H9 (cell line): ENCODE measurements at regions not wholly inside any gene's neighbourhood (a gene's known extent, or its start where the extent isn't known, plus 50 kb on each side); places are given as distances from the start of the nearest gene placed in this dataset.

Experiments
- DNase-seq: peaks from one replicate; pipeline ENCODE4 v3.0.0-alpha.2; 2017
- H2AFZ ChIP-seq: one replicate; pipeline ENCODE4 v1.6.1; 2013; ENCODE audit warnings: mild to moderate bottlenecking, low read length, control low read depth, moderate library complexity
- H2AK5ac ChIP-seq: 2 replicates; pipeline ENCODE4 v1.6.1; 2013; ENCODE audit warnings: low read length, control low read depth, mixed read lengths; ENCODE audit not compliant: insufficient read length
- H2BK120ac ChIP-seq: one replicate; pipeline ENCODE4 v1.6.1; 2013; ENCODE audit warnings: low read depth, mild to moderate bottlenecking, low read length, control low read depth, inconsistent platforms; ENCODE audit not compliant: poor library complexity, severe bottlenecking
- H2BK12ac ChIP-seq: 2 replicates; pipeline ENCODE4 v1.6.1; 2013; ENCODE audit warnings: low read length, control low read depth, mixed read lengths, low read depth; ENCODE audit not compliant: insufficient read length
- H2BK15ac ChIP-seq: 2 replicates; pipeline ENCODE4 v1.6.1; 2013; ENCODE audit warnings: low read depth, low read length, control low read depth
- H2BK20ac ChIP-seq: one replicate; pipeline ENCODE4 v1.6.1; 2013; ENCODE audit warnings: low read depth, mild to moderate bottlenecking, low read length, control low read depth, inconsistent platforms; ENCODE audit not compliant: poor library complexity, severe bottlenecking
- H2BK5ac ChIP-seq: 2 replicates; pipeline ENCODE4 v1.6.1; 2013; ENCODE audit warnings: low read length, control low read depth, mixed read lengths; ENCODE audit not compliant: insufficient read length
- H3K14ac ChIP-seq: 2 replicates; pipeline ENCODE4 v1.6.1; 2013; ENCODE audit warnings: low read length, control low read depth; ENCODE audit not compliant: insufficient read depth
- H3K18ac ChIP-seq: 2 replicates; pipeline ENCODE4 v1.6.1; 2013; ENCODE audit warnings: low read depth, mild to moderate bottlenecking, mixed read lengths, low read length, control low read depth; ENCODE audit not compliant: insufficient read length
- H3K23ac ChIP-seq: 2 replicates; pipeline ENCODE4 v1.6.1; 2013; ENCODE audit warnings: low read length, control low read depth, mixed read lengths, low read depth; ENCODE audit not compliant: insufficient read length
- H3K23me2 ChIP-seq: 2 replicates; pipeline ENCODE4 v1.6.1; 2013; ENCODE audit warnings: low read depth, mild to moderate bottlenecking, mixed read lengths, low read length, control low read depth; ENCODE audit not compliant: insufficient read length, poor library complexity, severe bottlenecking
- H3K27ac ChIP-seq: 2 replicates; pipeline ENCODE4 v1.5.1; 2013; ENCODE audit warnings: low read length, control low read depth, mixed read lengths, low read depth; ENCODE audit not compliant: insufficient read length
- H3K27me3 ChIP-seq: 2 replicates; pipeline ENCODE4 v1.6.1; 2013; ENCODE audit warnings: low read length, control low read depth, inconsistent platforms; ENCODE audit not compliant: insufficient read depth
- H3K4ac ChIP-seq: 2 replicates; pipeline ENCODE4 v1.6.1; 2013; ENCODE audit warnings: low read depth, mild to moderate bottlenecking, control low read depth, inconsistent platforms, low read length, moderate library complexity
- H3K4me1 ChIP-seq: 2 replicates; pipeline ENCODE4 v1.6.1; 2013; ENCODE audit warnings: low read length, control low read depth, inconsistent platforms; ENCODE audit not compliant: insufficient read depth
- H3K4me2 ChIP-seq: 2 replicates; pipeline ENCODE4 v1.6.1; 2013; ENCODE audit warnings: low read length, control low read depth, mixed read lengths; ENCODE audit not compliant: insufficient read length, insufficient read depth
- H3K56ac ChIP-seq: 2 replicates; pipeline ENCODE4 v1.6.1; 2013; ENCODE audit warnings: low read depth, mild to moderate bottlenecking, mixed read lengths, low read length, control low read depth; ENCODE audit not compliant: insufficient read length
- H3K79me1 ChIP-seq: 2 replicates; pipeline ENCODE4 v1.6.1; 2013; ENCODE audit warnings: low read depth, mild to moderate bottlenecking, moderate library complexity, low read length, control low read depth, inconsistent platforms; ENCODE audit not compliant: insufficient read depth, poor library complexity, severe bottlenecking
- H3K79me2 ChIP-seq: 2 replicates; pipeline ENCODE4 v1.6.1; 2013; ENCODE audit warnings: low read length, control low read depth, inconsistent platforms; ENCODE audit not compliant: insufficient read depth
- H3K9ac ChIP-seq: 2 replicates; pipeline ENCODE4 v1.6.1; 2013; ENCODE audit warnings: low read length, control low read depth, mixed read lengths; ENCODE audit not compliant: insufficient read length; ENCODE audit errors: extremely low read depth
- H3K9me3 ChIP-seq: one replicate; pipeline ENCODE4 v1.6.1; 2013; ENCODE audit warnings: low read depth, low read length, inconsistent platforms; ENCODE audit not compliant: control insufficient read depth
- H3T11ph ChIP-seq: one replicate; pipeline ENCODE4 v1.6.1; 2013; ENCODE audit warnings: mild to moderate bottlenecking, low read length, control low read depth, inconsistent platforms
- H4K20me1 ChIP-seq: one replicate; pipeline ENCODE4 v1.6.1; 2013; ENCODE audit not compliant: control insufficient read depth, insufficient read length, insufficient read depth
- H4K5ac ChIP-seq: 2 replicates; pipeline ENCODE4 v1.6.1; 2013; ENCODE audit warnings: low read depth, mild to moderate bottlenecking, mixed read lengths, low read length, control low read depth; ENCODE audit not compliant: insufficient read length
- H4K8ac ChIP-seq: replicated peaks from 2 replicates; pipeline ENCODE4 v1.6.1; 2013; ENCODE audit warnings: low read length, control low read depth, mixed read lengths, low read depth; ENCODE audit not compliant: insufficient read length
- H4K91ac ChIP-seq: 2 replicates; pipeline ENCODE4 v1.6.1; 2013; ENCODE audit warnings: low read depth, mild to moderate bottlenecking, moderate library complexity, mixed read lengths, low read length, control low read depth; ENCODE audit not compliant: insufficient read length
- H3K27ac Mint-ChIP-seq, 3 experiments: 2 replicates in 2 of 3; 3 replicates in 1 of 3; pipeline ENCODE4 v1.8.0; 2020 to 2021; ENCODE audit warnings: mixed read lengths in 3 of 3, mild to moderate bottlenecking in 1 of 3, moderate library complexity in 1 of 3
- H3K27me3 Mint-ChIP-seq: 2 replicates; pipeline ENCODE4 v1.8.0; 2021; ENCODE audit warnings: low read depth, mild to moderate bottlenecking, moderate library complexity, mixed read lengths
- H3K36me3 Mint-ChIP-seq, 3 experiments: 2 replicates in 2 of 3; 3 replicates in 1 of 3; pipeline ENCODE4 v1.8.0; 2020 to 2021; ENCODE audit warnings: low read depth in 3 of 3, mixed read lengths in 3 of 3; ENCODE audit not compliant: insufficient read depth in 1 of 3
- H3K4me1 Mint-ChIP-seq, 2 experiments: 2 replicates each; pipeline ENCODE4 v1.8.0; 2020; ENCODE audit warnings: mixed read lengths in 2 of 2
- H3K4me3 Mint-ChIP-seq, 2 experiments: 2 replicates in 1 of 2; 3 replicates in 1 of 2; pipeline ENCODE4 v1.8.0; 2020 to 2021; ENCODE audit warnings: mild to moderate bottlenecking in 2 of 2, mixed read lengths in 2 of 2, moderate library complexity in 1 of 2
- H3K9me3 Mint-ChIP-seq, 2 experiments: 2 replicates in 1 of 2; 3 replicates in 1 of 2; pipeline ENCODE4 v1.8.0; 2020; ENCODE audit warnings: mild to moderate bottlenecking in 2 of 2, mixed read lengths in 2 of 2, moderate library complexity in 1 of 2
- WGBS: extraction: QIAGEN DNeasy Blood & Tissue Kit; methylation state at CpG from one replicate; pipeline ENCODE4 v1.1.7; 2013; ENCODE audit warnings: missing lambda C conversion rate, low lambda C conversion rate, mixed read lengths; ENCODE audit not compliant: insufficient read length; ENCODE audit errors: extremely low coverage; 5-methylcytosine and 5-hydroxymethylcytosine counted together
- TF ChIP-seq, protein P1 (sequence below): fragments of 200-600 bp; sonication (generic); conservative IDR thresholded peaks from 3 replicates; pipeline ENCODE4 v1.8.0; 2021; ENCODE audit warnings: antibody characterized with exemption, mild to moderate bottlenecking

DNA sequence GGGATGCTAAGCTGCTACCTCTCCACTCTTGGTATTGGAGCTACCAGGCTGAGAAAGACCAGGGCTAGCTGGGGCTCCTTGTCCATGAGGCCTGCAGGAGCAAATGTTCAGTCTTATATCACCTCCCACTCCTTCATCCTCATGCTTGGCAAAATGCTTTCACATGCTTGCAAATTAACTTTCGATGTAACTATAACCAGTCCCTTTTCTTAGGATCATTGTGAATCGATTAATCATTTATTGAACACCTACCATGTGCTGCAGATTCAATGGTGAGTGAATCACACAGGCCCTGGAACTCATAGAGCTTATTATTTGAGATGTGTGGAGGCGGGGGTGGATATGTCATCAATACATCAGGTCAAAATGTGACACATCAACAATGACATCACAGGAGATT, 138.6 kb downstream of the EMX2 start:
- H3K23ac ChIP-seq: no peak overlapping the region
- no peak overlapping the region for H3K4me2 ChIP-seq
- H3K9me3 Mint-ChIP-seq: no peaks in the 10 kb centered on the region; a peak in 1 of 5 replicates

More for the DNA sequence above, 138.6 kb downstream of the EMX2 start:
- Histone ChIP-seq H3K79me2 (no peaks in the 10 kb centered on the region), H2BK12ac (no peak overlapping the region), H3K56ac (no peak overlapping the region), H3K9ac (no peak overlapping the region), H3K79me1 (no peaks in the 10 kb centered on the region), H3K23me2 (no peaks in the 10 kb centered on the region), H2AK5ac (no peak overlapping the region), H4K20me1 (no peaks in the 10 kb centered on the region), H4K91ac (no peak overlapping the region), H3K9me3 (no peaks in the 10 kb centered on the region), H3K27me3 (no peaks in the 10 kb centered on the region), H2BK120ac (no peak overlapping the region), H3K14ac (no peak overlapping the region), H3T11ph (no peak overlapping the region), H2AFZ (no peak overlapping the region), H3K4me1 (no peaks in the 10 kb centered on the region), H4K5ac (no peak overlapping the region), H3K4ac (no peak overlapping the region), H4K8ac (no peak overlapping the region), H2BK5ac (no peak overlapping the region), H2BK15ac (no peak overlapping the region), H3K18ac (no peak overlapping the region), H3K27ac (no peak overlapping the region), H2BK20ac (no peak overlapping the region)
- no peak for DNase-seq
- Mint-ChIP-seq H3K4me3 (no peak overlapping the region), H3K4me1 (peaks cover 0 to 5% of the 10 kb centered on the region in 2 experiments; a peak in 1 of 4 replicates), H3K27ac (no peak overlapping the region), H3K36me3 (no peaks in the 10 kb centered on the region; a peak in 1 of 7 replicates), H3K27me3 (peaks cover 14% of the 10 kb centered on the region)
- no CpG with 5 or more reads among the region's 3 CpGs for WGBS
- TF ChIP-seq, protein P1, sequence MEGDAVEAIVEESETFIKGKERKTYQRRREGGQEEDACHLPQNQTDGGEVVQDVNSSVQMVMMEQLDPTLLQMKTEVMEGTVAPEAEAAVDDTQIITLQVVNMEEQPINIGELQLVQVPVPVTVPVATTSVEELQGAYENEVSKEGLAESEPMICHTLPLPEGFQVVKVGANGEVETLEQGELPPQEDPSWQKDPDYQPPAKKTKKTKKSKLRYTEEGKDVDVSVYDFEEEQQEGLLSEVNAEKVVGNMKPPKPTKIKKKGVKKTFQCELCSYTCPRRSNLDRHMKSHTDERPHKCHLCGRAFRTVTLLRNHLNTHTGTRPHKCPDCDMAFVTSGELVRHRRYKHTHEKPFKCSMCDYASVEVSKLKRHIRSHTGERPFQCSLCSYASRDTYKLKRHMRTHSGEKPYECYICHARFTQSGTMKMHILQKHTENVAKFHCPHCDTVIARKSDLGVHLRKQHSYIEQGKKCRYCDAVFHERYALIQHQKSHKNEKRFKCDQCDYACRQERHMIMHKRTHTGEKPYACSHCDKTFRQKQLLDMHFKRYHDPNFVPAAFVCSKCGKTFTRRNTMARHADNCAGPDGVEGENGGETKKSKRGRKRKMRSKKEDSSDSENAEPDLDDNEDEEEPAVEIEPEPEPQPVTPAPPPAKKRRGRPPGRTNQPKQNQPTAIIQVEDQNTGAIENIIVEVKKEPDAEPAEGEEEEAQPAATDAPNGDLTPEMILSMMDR: no peak
